ENCODE measurements at regions not wholly inside any gene's neighbourhood (a gene's known extent, or its start where the extent isn't known, plus 50 kb on each side); places are given as distances from the start of the nearest gene placed in this dataset.

DNA sequence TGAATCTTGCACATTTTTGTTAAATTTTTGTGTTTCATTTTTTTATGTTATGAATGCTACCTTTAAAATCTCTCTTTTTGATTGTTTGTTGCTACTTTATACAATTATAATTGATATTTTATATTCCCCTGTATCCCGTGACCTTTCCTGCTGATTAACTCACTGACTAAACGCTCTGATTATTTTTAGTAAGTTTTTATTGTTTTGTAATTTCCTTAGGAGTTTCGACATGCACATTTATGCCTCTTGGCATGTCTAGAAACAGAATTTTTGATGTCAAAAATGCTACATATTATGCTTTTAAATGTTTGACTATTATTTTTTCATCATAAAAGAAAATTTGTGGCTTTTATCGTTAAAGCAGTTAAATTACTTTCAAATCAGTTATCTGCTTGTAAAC, 1131.6 kb upstream of the TMEFF2 start:
- TF ChIP-seq, protein P1, sequence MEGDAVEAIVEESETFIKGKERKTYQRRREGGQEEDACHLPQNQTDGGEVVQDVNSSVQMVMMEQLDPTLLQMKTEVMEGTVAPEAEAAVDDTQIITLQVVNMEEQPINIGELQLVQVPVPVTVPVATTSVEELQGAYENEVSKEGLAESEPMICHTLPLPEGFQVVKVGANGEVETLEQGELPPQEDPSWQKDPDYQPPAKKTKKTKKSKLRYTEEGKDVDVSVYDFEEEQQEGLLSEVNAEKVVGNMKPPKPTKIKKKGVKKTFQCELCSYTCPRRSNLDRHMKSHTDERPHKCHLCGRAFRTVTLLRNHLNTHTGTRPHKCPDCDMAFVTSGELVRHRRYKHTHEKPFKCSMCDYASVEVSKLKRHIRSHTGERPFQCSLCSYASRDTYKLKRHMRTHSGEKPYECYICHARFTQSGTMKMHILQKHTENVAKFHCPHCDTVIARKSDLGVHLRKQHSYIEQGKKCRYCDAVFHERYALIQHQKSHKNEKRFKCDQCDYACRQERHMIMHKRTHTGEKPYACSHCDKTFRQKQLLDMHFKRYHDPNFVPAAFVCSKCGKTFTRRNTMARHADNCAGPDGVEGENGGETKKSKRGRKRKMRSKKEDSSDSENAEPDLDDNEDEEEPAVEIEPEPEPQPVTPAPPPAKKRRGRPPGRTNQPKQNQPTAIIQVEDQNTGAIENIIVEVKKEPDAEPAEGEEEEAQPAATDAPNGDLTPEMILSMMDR (IDR thresholded peaks at IDR 0.05) = no peak
- no peak for TF ChIP-seq POLR2A (IDR thresholded peaks at IDR 0.05)

All from stomach (tissue), 4 donors.